ENCODE measurements at regions not wholly inside any gene's neighbourhood (a gene's known extent, or its start where the extent isn't known, plus 50 kb on each side); places are given as distances from the start of the nearest gene placed in this dataset.

DNA sequence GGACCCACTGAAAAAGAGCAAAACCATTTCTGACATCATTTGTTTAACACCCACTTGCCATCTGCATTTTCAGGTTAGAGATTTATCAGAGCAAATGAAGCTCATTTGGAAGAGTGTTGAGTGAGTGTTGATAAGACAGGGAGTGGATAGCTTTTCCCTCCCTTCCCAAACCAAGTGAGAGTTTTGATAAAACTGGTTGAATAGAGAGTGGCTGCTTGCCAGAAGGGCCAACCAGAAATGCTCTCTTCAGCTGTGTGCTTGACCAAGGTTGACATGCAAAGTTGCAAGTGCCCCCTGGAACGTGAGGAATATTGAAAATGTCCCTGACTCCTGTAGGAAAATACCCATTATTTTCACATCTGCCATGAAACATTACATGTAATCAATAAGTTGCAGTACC lies 1487.0 kb upstream of the FLRT2 start:
- WGBS, 4 donors, result 76 to 93% (median 80%) methylated on average over 1 of the region's 1 CpG
- Histone ChIP-seq H3K36me3 (replicated peaks in 1 of 2) (no peaks in the 10 kb centered on the region), H3K4me3 (no peak overlapping the region), H3K9me3 (replicated peaks in 1 of 3) (no peaks in the 10 kb centered on the region), H3K4me1 (replicated peaks in 1 of 2) (no peaks in the 10 kb centered on the region), H3K27me3 (no peaks in the 10 kb centered on the region), H3K27ac (no peak overlapping the region)
- intact Hi-C loops (cut with DNase I), result no loop called here
- DNase-seq, result no peak
- TF ChIP-seq POLR2A (IDR thresholded peaks at IDR 0.05), result no peak
- TF ChIP-seq, protein P1, sequence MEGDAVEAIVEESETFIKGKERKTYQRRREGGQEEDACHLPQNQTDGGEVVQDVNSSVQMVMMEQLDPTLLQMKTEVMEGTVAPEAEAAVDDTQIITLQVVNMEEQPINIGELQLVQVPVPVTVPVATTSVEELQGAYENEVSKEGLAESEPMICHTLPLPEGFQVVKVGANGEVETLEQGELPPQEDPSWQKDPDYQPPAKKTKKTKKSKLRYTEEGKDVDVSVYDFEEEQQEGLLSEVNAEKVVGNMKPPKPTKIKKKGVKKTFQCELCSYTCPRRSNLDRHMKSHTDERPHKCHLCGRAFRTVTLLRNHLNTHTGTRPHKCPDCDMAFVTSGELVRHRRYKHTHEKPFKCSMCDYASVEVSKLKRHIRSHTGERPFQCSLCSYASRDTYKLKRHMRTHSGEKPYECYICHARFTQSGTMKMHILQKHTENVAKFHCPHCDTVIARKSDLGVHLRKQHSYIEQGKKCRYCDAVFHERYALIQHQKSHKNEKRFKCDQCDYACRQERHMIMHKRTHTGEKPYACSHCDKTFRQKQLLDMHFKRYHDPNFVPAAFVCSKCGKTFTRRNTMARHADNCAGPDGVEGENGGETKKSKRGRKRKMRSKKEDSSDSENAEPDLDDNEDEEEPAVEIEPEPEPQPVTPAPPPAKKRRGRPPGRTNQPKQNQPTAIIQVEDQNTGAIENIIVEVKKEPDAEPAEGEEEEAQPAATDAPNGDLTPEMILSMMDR (IDR thresholded peaks at IDR 0.05), result no peak

DNA sequence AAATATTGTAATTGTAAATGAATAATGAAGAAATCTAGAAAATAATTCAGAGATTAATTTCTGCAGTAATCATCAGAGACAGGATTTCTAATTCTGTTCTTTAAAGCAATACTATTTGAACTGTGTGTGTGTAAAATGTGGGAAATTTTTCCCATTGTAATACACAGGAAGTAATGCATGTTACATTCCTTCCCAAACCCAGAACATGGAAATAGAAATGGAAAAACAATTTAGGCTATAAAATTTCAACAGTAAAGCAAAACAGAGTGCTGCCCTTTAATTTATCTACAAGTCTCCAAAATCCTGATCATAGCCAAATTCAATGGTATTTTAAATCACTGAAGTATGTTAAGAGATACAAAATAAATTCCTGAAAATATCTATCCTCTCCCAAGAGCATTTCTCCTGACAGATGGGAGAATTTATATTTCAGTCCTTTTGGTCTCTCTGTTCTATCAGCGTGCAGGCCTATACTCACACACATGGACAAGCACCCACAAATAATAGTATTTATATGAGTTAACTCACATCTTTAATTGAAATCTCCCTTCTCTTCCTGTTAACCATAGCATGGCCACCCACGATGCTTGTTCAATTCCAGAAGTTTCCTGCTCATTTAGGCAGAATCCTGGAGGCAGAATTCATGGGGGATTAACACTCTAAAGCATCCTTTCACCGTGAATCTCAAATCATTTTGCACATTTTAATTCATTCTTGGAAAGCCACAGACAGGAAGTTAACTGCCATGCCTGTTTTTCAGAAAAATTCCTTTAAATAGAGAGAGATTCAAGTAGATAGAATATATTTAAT lies 1465.4 kb upstream of the FLRT2 start:
- no peaks in the 10 kb centered on the region for H3K36me3 ChIP-seq (replicated peaks in 1 of 2)
- intact Hi-C loops (cut with DNase I), result no loop called here
- TF ChIP-seq, protein P1 (IDR thresholded peaks at IDR 0.05), result no peak
- no peak for TF ChIP-seq POLR2A (IDR thresholded peaks at IDR 0.05)
- WGBS, 4 donors, result 32 to 69% (median 46%) methylated on average over 3 of the region's 3 CpGs
- no peak overlapping the region for H3K27ac ChIP-seq
- H3K4me1 ChIP-seq (replicated peaks in 1 of 2), result no peaks in the 10 kb centered on the region
- DNase-seq, result no peak
- no peak overlapping the region for H3K4me3 ChIP-seq
- H3K9me3 ChIP-seq (replicated peaks in 1 of 3), result no peaks in the 10 kb centered on the region
- H3K27me3 ChIP-seq, result no peaks in the 10 kb centered on the region

DNA sequence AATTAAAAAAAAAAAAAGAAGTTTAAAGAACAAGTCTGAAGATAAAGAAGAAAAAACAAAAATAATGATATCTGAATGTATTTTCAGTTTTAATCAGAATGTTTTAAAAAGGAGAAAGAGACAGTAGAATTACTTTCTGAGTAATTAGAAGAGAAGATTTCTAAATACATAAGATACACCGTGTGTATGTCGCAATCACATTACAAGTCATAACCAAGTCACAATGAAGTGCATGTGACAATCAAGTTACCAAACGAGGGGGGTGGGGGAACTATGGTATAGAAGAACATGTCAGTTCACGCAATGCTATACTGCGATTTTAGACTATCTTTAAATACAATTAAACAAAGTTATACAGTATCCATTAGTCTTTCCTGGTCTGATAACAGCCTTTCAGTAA lies 1464.1 kb upstream of the FLRT2 start:
- no peak for TF ChIP-seq POLR2A (IDR thresholded peaks at IDR 0.05)
- TF ChIP-seq, protein P1 (IDR thresholded peaks at IDR 0.05), result no peak
- 75 to 87% (median 82%) methylated on average over 5 of the region's 5 CpGs for WGBS, 4 donors
- no peak for DNase-seq
- H3K27me3 ChIP-seq, result no peaks in the 10 kb centered on the region
- no peak overlapping the region for H3K4me3 ChIP-seq
- no peaks in the 10 kb centered on the region for H3K36me3 ChIP-seq (replicated peaks in 1 of 2)
- intact Hi-C loops (cut with DNase I), result no loop called here
- no peaks in the 10 kb centered on the region for H3K9me3 ChIP-seq (replicated peaks in 1 of 3)
- H3K27ac ChIP-seq, result no peak overlapping the region
- no peaks in the 10 kb centered on the region for H3K4me1 ChIP-seq (replicated peaks in 1 of 2)

DNA sequence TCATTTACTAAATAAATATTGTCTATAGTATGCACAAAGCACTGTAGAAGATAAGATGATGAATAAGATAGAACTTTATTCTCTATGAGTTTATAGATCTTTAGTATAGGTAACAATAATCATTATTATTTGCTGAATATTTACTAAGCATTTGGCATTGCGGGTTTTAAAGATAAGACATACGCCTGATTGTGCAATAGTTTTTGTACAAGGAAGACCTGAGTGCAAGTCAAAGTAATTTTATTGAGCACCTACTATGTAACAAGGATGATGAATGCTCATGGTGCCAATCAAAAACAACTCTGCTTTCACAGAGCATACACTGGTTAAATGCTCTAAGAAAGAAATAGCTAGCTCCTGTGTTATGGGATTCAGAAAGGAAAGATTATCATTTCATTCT lies 1461.7 kb upstream of the FLRT2 start:
- 82 to 85% (median 83%) methylated on average over 2 of the region's 2 CpGs for WGBS, 4 donors
- TF ChIP-seq, protein P1 (IDR thresholded peaks at IDR 0.05), result no peak
- no peak for TF ChIP-seq POLR2A (IDR thresholded peaks at IDR 0.05)
- DNase-seq, result no peak
- no peak overlapping the region for H3K4me3 ChIP-seq
- intact Hi-C loops (cut with DNase I), result no loop called here
- H3K4me1 ChIP-seq (replicated peaks in 1 of 2), result no peaks in the 10 kb centered on the region
- H3K9me3 ChIP-seq (replicated peaks in 1 of 3), result no peaks in the 10 kb centered on the region
- H3K36me3 ChIP-seq (replicated peaks in 1 of 2), result no peaks in the 10 kb centered on the region
- H3K27me3 ChIP-seq, result no peaks in the 10 kb centered on the region
- no peak overlapping the region for H3K27ac ChIP-seq
